Inferior parietal cortex (tissue), 1 donor: ENCODE measurements at regions not wholly inside any gene's neighbourhood (a gene's known extent, or its start where the extent isn't known, plus 50 kb on each side); places are given as distances from the start of the nearest gene placed in this dataset.
A peak's percentile ranks its signal among the peaks of the same experiment; 100 is the strongest.

ENCODE experiments used
- DNase-seq: peaks from one replicate; pipeline ENCODE4 v3.0.0-alpha.2; 2016; ENCODE audit errors: extremely low spot score

DNA sequence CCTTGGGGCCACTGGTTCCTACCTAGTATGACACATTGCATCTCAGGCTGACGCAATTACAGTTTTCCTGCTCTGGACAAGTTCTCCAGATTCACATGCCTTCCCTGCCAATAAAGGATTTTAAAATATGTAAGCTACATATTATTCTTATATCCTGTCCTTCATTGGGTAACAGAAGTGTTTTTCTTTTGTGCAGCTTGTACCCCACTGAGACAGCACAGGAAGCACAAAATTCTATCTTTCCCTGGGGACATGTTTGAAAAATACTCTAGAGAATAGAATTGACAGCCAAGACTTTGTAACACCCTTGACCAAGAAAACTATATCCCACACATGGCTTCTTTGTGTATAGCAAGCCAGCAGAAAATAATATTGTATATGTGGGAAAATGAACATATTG is 456.8 kb downstream of the MAFB start:
- no peak for DNase-seq

DNA sequence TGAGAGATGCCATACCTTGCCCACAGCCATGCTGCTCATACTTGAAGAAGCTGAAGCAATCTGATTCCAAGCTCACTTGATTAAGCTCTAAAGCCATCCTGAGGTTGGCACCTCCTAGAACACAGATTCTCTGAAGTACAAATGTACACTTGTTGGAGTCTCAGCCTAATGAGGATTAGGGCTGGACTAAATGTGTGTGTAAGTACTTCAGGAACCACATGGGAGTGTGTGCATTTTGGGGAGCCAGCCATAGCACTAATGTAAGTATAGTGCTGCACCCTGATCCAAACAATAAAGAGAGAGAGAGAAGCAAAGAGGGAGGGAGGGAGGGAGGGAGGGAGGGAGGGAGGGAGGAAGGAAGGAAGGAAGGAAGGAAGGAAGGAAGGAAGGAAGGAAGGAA is 458.6 kb downstream of the MAFB start:
- DNase-seq: no peak

DNA sequence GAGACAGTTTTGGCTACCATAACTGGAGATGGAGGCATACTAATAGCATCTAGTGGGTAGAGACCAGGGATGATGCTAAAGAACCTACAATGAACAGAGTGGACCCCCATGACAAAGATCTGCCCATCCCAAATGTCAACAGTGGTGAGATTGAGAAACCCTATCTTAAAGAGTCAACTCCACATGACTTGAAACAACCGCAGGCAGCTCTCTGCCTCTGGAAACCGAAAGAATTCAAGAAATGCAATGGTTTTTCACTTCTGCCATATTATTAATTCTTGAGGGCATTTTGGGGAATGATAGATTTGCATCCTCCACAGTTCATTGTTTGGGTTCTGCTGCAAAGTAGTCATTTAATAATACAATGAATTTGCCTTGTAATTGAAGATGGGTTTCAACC is 463.4 kb downstream of the MAFB start:
- DNase-seq: no peak

DNA sequence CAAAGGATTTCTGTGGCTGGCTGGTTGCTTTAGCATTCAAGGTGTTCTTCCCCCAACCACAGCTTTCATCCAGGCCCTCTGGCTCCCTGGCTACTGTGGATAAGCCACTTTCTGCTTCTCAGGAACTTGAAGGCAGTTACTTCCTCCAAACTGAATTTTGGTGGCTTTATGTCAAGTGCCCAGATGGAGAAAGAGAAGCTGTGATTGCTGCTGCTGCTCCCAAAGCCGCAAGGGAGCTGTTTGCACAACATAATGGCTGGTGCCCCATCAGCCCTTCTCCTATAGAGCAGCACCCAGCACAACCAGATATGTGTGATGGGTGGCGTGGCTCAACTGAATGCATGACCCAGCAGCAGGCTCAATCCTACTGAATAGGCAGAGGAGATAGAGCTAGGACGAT is 465.2 kb downstream of the MAFB start:
- no peak for DNase-seq

DNA sequence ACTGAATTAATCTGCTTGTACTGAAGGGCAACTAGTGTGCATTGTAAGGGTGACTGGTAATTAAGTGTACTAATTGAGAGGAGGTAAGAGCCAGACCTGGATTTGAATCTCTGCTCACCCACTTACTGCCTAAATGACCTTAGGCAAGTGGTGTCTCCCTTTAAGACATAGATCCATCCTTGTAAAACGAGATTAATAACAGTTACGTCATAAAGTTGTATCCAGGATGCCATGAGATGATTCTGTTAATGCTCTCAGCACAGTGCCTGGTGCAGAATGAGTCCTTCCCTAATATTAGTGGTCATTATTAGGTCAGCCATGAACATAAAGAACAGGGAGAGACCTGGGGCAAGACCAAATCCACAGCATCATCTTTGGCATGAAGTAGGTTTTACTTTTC is 470.1 kb downstream of the MAFB start:
- DNase-seq: no peak

DNA sequence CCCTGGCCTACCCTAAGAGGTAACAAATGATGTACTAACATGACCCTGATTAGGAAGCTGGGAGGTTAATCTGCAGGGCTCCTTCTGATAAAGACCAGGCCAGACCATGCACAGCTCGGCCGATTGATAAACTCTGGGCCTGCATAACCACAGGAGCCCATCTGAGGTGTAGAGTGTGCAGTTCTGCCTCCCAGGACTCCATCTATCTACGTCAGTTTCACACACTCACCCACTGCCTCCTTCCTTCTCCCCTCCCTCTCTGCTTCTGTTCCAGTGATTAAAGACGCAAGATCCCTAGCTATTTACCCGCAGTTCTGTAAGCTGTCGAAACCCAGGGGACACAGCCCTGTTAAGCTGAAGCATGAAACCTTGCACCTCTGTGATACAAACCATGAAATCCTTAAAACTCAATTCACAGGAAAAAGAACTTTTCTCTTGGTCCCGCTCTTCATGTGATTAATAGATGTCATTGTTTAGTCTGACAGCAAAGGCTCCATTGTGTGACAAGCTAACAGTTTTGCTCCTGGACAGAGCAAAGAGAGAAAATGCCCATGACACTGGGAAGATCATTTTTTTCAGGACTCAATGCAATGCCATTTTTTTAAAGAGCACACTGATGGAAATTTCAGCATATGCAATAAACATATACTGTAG is 470.6 kb downstream of the MAFB start:
- peak; percentile 39 for DNase-seq

DNA sequence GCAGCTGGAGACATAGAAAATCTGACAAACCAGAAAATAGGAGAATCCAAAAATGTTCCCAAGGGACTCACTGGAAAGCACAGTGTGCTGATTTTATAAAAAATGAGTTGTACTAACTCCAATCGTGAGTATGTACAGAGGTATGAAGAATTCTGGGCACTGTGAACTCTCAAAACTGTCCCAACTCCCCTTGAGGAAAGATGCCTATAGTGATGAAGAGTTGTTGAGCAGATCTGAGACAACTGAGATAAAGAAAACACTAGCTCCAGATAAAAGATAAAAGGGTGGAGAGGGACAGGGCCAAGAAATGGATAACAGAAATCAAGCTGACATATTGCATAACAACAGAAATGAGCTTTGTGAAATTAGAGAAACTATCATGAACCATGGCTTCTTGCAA is 481.4 kb downstream of the MAFB start:
- DNase-seq: no peak

DNA sequence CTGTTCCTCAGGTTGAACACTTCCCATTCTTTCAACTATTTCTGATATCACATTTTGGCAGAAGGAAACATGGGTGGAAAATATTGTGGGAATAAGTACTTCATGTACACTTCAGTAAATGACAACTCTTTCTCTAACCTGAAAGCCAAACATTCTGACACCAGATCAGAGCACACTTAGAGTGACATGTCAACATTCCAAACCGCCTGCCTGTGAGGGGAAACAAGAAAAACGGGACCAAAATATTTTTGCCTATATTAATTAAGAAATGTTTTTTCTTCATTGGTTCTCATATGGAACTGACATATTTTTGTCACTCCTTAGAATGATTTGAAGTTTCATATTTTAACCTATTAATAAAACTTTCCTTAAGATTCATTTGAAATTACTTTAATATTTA is 483.1 kb downstream of the MAFB start:
- no peak for DNase-seq

DNA sequence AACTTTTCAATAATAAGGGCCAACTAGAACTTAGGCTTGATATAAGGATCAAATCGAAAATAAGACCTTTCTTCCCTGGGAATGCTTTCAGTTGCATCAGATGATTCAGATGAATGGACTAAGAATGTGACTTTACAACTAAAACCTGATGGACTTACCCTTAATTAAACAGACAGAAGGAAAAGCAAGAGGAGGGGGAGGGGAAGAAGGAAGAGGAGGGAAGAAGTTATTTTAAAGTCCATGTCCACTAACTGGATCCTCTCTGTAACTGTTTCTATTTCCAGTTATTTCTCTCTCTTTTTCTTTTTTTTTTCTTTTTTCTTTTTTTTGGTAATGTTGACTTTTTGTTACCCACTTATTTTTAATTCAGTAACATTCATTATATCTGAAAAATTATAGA is 486.0 kb downstream of the MAFB start:
- no peak for DNase-seq

DNA sequence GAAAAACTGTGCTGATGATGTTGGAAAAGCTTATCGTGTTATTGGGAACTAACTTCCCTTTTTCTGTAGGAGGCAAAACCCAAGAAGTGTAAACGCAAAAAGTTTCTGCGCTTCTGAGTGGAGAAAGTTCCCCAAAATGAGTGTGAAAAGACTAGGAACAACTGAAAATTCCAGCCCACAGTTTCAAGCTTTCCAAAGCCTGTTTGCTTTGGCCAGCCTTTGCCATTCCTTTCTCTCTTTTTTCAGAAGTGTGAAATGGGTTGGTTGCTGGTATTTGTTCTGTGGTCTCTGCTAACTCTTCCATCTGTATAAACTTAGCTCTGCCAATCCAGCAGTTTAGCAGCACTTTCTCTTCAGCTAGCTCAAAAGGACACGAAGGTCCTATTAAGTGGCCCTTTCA is 491.3 kb downstream of the MAFB start:
- peak; percentile 6 for DNase-seq

DNA sequence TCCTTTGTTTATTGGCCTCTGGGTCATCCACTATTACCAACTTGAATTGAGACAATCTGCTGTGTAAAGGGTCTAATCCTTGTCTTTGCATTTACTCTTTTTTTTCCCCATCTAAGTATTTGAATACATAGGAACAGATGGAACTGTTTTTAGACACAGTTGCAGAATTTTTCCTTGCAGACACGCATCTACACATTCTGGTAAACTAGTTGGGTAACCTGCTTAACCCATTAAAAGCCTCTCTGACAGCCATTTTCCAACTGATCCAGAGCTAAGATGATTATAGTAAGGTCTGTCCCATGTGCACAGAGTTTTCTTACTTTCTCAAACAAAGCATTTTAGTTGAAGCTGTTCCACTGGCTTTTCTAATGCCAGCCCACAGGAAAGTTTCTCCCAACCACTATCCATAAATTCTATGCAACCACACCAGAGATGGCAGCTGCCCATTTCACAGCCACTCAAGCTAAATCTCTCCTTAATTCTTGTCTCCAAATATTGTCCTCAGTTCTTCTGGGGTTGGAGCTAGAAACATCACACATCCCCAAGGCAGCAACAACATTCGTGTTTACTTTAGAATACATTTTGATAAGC is 492.1 kb downstream of the MAFB start:
- no peak for DNase-seq

DNA sequence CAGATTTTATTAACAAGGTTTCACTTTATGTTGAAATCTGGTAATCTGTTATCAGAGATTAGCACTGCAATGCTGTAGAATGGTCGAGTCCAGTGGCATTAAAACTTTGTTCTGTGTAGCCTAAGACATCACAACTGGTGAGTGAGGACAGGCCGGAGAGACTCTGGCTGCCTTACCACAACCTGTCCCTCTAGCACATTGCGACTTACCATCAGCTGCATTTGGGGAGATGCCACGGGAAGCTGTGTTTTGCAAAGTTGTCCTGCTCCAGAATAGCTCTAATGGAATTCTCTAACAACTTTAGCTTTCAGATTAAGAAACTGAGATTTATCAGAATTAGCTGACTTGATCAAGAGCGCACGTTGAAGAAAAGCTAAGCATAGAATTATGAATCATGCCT is 493.3 kb downstream of the MAFB start:
- no peak for DNase-seq

DNA sequence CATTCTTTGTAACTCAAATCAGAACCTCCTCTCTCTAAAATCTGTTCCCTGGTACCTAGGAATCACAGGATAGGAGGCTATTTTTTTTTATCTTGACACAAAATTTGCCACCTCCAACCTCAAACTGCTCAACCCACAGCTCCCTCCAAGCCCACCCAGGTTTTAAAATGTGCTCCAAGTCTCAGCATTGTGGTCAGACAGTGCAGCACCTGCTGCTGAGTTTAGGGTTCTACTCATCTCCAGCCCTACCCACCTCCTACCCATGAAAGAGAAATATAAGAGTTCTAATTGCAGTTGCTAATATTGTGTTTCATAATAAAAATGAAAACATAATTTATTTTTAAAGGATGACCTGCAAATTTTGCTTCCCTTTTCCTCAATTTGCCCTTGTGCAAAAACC is 496.5 kb downstream of the MAFB start:
- DNase-seq: no peak

DNA sequence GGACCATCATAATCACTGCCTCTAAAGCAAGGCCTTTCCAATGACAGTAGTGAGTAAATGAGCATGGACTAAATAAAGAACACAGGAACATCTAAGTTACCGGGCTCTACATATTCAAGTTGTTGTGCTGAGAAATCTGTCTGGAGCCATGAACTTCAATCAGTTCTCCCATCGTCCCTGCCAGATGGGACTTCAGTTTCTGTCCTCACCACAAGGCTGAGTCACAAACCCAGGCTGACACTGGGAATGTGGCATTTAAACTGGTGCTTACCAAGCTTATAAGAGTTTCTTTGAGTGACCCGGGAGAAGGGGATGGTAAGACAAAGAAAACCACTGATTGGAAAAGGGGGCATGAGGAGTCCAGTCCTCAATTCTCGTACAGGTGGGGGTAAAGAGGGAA is 497.0 kb downstream of the MAFB start:
- DNase-seq: no peak

DNA sequence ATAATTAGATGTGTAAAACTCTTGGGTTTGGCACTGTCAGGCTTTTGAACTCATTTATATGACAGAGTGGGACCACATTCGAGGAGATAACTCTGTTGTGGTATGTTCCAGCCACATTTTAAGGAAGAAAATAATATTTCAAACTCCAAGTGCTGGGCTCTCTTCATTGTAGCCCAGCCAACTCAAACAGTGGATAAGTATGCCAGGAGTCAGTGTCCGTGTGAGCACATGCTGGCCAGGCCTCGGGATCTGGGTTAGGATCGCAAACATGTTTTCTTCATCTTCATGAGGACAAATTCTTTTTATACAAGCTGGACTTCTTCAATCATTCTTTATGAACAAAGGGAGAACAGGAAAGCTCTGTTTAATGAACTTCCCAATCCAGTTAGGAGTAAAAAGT is 497.5 kb downstream of the MAFB start:
- no peak for DNase-seq

DNA sequence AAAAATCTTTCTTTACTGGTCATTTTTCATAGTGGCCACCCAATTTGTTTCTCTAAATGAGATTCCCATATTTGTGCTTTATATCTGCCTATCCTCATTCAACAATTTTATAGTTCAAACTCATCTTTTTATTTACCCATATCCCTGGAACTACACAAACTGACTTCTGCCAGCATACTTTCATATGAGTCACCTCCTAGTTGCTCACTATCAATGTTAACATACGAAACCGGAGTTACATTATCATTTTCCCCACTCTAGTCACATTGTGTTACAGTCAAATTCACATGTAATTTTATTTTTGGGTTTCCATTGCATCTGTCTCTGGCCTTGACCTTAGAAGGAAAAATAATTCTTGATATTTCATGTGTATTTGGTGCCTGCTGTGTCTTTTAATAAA is 499.4 kb downstream of the MAFB start:
- DNase-seq: no peak

DNA sequence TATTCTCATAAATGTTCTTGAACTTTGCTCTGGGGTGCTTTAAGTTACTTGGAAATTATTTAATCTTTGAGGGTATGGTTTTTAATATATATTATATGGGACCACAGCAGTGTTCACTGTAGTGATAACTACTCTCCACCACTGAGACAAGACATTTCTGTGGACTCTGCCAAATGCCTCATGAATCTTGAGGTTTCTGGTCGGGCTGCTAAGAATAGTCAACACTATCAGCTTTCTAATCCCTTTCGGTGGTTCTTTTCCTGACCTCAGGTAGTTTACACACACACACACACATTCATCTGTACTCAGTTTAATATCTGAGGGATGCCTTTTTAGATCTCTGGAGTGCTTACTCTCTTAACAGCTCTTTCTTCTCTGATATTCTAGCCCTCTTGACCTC is 500.7 kb downstream of the MAFB start:
- DNase-seq: no peak

DNA sequence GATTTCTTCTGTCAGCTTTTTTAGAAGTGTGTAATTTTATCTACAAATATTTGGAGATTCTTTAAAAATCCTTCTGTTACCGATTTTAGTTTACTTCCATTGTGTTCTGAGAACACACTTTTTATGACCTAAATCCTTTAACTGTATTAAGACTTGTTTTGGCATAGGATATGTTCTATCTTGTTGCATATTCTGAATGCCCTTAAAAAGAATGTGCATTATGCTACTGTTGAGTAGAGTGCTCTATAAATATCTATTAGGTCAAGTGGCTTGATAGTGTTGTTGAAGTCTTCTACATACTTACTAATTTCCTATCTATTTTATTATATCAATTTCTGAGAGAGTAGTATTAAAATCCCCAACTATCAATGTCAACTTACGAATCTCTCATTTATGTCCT is 502.2 kb downstream of the MAFB start:
- no peak for DNase-seq

DNA sequence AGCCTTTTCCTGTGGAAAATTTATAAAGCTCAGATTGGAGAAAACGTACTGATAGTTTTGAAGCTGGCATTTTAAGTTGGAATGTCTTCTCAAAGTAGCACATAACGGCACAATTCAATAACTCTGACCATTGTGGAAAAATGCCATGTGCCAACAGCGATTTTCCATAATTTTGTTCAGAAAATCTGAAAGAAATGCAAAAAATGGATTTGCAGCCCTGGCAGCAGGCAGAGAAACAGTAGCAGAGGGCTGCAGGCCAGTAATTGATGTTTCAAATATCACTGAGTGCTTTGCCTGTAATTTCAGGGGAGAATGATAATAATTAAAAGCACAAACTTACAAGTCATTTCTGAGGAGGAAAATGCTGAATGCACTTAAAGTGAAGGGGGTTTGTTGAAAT is 507.4 kb downstream of the MAFB start:
- DNase-seq: no peak

DNA sequence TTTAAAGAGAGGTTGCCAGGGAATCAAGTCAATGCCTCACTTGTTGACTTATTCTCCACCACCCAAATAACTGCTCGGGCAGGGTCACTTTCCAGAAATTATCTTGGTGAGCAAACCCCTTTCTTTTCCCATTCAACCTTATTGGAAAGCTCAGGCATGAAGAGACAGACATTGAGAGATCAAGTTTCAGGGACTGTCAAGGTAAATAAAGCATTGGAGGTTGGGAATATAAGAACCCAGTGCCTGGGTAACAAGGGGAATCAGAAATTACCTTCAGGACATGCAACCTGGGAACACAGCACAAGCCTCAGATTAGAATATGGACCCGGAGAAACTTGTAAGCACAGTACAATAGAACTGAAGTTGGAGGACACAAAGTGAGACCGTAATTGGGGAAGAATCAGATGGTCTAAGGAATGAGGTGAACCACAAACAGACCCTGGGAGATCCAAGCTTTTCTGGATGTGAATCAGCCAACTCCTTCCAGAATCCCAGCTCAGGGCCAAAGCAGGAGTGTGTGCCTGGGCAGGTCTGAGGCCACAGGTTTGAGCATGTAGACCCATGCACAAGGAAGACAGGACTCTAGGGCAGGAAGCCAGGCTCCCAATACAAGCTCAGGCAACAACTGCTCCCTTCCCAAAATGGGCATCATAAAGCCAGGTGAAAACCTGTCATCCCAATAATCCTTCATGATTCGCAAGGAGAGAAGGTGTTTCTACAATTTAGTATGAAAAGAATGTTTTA is 512.8 kb downstream of the MAFB start:
- no peak for DNase-seq

DNA sequence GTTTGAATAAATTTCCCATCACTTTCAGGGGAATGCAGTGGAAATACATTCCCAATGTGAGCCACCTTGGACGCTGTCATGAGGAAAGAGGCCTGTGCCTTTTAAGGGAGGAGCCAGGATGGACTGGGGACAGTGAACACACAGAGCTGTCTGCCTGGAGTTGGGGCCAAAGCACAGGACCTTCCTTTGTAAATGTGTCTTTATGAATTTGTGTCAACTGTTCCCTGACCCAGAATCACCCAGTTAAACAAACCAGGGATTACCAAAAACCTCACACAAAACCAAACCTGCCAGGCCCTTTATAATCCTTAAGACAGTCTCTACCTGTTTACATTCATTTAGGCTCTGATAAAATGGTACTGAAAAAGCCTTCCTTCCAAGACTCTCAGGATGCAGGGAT is 513.7 kb downstream of the MAFB start:
- DNase-seq: no peak

DNA sequence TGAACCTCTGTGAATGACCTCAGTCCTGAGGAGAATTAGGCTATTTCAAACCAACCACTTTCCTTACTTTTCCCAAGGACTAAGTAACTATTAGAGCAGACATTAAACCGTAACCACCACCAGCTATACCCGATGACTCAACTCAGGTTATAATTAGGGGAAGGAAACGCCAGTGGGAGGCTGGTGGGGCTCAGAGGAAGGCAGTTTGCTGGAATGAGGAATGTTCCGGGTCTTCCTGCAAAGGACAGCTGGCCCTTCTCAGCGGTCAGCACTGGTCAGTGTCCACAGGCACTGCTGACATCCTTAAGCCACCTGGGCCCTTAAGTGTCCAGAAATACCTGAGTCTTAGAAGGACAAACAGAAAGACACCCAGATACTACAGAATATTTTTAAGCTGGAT is 515.2 kb downstream of the MAFB start:
- no peak for DNase-seq

DNA sequence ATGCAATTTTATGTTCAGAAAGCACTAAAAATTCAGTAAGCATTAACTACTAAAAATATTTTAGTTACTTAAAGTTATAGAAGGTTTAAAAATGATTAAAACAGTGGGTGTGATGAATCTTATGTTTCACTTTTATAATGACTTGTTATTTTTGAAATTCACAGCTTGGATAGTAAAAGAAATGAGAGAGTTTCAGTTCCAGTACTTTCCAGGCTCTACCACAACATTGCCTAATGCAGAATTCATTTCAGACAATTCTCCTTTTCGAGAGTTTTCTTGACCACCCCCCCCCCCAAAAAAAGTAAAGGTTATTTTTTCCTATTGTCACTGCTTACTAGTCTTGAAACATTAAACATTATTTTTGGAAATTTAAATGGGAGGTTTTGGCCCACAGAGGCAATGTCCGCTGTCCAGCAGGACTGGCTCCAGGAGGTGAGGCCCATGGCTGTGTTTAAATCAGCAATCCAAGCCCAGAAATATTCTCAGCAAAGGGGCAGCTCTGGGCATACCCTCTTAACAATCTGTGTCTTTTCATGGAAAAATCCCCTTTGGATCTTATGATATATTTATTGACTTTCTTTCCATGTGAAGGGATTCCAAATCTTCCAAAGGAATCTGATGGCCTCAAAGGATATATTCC is 519.9 kb downstream of the MAFB start:
- no peak for DNase-seq
